GM18907 (cell line): ENCODE measurements at regions not wholly inside any gene's neighbourhood (a gene's known extent, or its start where the extent isn't known, plus 50 kb on each side); places are given as distances from the start of the nearest gene placed in this dataset.

Experiments used
- ATAC-seq: cut with Tn5 transposase; IDR thresholded peaks from one replicate; pipeline ENCODE4 v1.9.1; 2021; ENCODE audit warnings: mild to moderate bottlenecking, moderate library complexity; ENCODE audit not compliant: unreplicated experiment

DNA sequence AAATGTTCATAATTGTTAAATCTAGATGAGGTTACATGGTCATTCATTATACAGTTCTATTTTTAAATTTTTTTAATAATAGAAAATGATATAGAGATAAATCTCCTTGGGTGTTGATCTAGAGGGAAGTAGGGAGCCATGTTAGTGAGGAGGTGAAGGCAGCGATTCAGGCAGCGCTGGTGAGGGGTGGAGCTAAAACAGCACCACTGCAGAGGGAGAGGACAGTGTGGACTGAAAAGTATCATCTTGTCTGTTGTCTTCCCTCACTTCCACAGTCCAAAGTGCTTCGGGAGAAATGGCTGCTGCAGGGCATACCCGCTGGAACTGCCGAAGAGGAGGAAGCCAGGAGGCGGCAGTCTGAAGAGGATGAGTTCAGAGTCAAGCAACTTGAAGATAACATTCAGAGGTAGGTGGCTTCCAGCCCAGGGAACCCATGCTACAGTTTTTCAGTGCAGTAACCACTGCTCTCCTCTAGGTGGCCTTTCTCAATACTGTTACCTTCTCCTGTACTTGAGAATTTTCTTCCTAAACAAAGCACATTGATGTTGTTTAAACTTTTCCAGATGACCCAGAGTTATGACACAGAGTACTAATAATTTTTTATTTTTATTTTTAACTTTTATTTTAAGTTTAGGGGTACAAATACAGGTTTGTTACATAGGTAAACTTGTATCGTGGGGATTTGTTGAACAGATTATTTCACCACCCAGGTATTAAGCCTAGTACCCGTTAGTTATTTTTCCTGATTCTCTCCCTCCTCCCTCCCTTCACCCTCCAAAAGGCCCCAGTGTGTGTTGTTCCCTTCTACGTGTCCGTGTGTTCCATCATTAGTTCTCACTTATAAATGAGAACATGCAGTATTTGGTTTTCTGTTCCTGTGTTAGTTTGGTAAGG is 100.5 kb downstream of the PALM2AKAP2 start:
- ATAC-seq, result peak; percentile 57

DNA sequence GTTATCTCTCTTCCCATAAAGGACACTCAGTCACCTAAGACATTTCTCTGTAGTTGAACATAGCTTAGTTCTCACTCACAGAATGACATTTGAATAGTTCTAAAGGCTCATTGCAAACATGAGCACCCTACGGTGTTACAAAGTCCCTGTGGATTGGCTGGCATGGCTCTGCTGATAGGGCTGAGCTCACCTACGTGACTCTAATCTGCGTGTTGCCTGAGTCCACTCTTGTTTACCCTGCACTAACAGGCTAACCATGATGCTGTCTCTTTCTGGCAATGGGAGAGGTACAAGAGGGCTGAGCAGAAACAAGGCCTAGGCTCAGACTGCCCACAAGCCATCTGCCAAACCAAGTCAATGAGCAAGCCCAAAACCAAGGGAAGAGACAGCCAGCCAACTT is 103.6 kb downstream of the PALM2AKAP2 start:
- ATAC-seq, result no peak

DNA sequence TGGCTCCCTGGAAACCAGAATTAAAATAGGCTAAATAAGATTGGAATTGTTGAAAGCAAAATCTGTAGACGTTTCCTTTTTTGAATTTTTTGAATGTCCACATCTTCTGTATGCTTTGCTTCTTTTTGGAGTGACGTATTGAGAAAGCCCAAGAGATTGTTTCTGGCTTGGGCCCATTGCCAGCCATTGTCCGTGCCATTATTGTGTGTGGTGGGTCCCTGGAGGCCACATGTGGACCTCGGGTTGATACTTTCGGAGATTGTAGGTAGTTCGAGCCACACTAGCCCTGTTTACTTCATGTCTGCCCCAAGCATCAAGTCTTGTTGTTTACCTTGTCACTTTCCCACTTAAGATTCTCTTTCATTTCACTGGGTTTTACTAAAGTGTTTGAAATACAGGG is 106.0 kb downstream of the PALM2AKAP2 start:
- ATAC-seq, result no peak

GRCh38 chr9:109886617-109887016 is 106.6 kb downstream of the PALM2AKAP2 start:
- ATAC-seq, result peak; percentile 88

DNA sequence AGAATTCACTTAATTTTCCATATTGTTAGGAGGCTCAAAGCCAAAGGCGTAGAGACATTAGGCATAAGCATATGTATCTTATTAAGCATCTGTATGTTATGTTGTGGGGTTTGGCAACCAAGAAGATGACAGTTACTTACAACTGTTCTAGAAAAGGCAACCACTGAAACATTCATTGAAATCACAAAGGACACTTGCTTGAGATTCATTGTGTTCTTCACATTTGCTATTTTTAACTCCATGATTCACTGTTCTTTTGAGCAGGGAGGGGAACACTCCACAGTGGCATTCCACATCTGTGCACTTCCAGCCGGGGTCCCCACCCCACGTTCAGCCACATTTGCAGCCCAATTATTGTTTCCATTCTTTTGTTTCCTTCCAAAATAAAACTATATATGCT is 107.1 kb downstream of the PALM2AKAP2 start:
- peak; percentile 14 for ATAC-seq

DNA sequence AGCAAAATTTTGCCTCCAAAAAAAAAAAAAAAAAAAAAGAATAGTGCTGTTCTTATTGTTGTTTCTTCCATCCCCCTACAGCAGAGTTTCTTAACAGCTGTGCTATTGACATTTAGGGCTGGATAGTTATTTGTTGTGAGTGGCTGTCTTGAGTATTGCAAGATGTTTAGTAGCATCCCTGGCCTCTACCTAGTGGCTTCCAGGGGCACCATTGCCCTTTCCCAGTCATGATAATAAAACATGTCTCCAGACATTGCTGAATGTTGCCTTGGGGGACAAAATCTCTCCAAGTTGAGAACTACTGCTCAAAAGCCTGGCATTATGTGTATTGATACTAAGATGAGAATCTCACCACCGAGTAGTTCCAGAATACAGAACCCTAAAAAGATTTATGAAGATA is 108.7 kb downstream of the PALM2AKAP2 start:
- no peak for ATAC-seq

GRCh38 chr9:109889456-109889855 is 109.5 kb downstream of the PALM2AKAP2 start:
- no peak for ATAC-seq

- peak; percentile 48 for ATAC-seq
Observed at GRCh38 chr9:109893241-109893640, 113.2 kb downstream of the PALM2AKAP2 start.

GRCh38 chr9:109894473-109894872 is 114.5 kb downstream of the PALM2AKAP2 start:
- no peak for ATAC-seq

GRCh38 chr9:109894921-109895758 is 115.1 kb downstream of the PALM2AKAP2 start:
- ATAC-seq, result peak; percentile 69

- no peak for ATAC-seq
Observed at GRCh38 chr9:109901201-109901600, 121.2 kb downstream of the PALM2AKAP2 start.

DNA sequence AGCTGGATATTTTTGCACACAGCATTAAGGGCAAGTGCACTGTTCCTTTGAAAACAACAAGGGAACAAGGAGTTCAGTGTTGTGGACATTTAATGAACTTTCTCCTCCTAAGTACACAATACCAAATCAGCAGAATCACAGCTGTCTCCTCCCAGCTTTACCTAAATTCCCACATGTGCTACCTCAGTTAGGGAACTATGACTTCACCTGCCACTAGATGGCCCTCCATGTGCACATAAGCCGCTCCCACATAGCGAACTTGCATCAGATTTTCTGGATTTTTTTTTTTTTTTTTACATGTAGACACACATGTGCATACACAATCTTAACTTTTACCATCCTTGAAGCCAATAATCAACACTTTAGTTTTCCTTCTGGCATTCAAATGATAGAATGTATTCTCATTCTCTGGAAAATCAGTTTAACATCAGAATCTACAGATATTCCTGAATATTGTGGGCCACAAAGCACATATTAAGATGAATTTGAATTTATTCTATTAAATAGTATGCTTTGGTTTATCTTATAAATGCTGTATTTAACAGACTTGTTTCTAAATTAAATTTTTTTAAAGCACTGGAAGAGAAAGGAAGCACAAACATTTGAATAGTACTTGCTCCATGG is 123.6 kb downstream of the PALM2AKAP2 start:
- ATAC-seq, result peak; percentile 57

DNA sequence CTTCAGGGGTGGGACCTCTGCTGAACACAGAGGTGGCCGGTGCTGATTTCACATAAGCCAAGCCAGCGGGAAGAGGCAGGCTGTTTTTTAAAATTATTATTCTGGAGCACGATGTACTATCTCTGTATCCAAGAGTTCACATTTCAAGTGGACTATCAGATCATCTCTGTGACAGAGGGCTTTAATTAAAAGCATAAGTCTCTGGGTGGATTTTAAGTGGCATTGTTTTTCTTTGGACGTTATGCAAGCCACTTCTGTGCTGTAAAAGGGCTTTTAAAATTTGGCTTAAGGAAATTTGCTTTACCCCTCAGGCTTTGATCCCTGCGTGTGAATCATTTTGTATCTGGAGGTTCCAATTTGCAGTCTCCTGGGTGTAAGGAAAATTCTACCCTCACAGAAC is 124.7 kb downstream of the PALM2AKAP2 start:
- no peak for ATAC-seq

DNA sequence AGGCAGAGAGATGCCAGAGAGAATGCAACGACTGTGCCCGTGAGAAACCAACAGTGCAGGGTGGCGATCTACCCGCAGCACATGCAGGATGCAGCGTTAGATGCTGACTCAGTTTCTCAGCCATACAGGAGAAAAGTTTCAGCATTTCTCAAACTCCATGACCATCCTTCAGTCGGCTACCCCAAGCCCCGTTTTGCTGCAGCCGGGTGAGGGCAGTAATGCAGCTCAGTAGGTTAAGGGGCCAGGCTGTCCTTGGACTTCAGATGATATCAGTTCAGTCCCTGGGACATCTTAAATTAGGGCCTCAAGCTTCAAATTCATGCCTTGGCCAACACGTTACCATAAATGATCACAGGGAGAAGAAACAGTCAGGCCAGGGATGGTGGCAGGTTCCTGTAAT is 125.5 kb downstream of the PALM2AKAP2 start:
- no peak for ATAC-seq

- ATAC-seq, result no peak
Observed at GRCh38 chr9:109906766-109907382, 126.9 kb downstream of the PALM2AKAP2 start.

DNA sequence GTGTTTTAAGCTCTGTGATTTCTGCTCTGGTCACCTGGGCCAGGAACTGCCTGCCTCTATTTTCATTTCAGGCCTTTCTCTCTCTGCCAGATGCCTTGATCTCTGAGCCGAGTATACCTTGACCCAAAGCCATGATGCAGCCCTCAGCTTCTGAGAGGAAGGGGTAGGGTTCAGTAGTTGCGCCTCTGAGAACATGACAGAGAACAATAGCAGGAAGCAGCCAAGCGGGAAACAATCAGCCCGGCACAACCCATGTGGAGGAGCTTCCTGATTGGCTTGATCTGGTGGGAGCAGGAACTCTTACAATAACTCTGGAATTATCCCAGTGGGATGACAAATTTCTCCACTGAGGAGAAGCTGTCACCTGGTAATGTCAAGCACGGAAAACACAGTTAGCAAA is 127.4 kb downstream of the PALM2AKAP2 start:
- peak; percentile 66 for ATAC-seq

- ATAC-seq, result no peak
Observed at GRCh38 chr9:109907810-109908458, 127.9 kb downstream of the PALM2AKAP2 start.

DNA sequence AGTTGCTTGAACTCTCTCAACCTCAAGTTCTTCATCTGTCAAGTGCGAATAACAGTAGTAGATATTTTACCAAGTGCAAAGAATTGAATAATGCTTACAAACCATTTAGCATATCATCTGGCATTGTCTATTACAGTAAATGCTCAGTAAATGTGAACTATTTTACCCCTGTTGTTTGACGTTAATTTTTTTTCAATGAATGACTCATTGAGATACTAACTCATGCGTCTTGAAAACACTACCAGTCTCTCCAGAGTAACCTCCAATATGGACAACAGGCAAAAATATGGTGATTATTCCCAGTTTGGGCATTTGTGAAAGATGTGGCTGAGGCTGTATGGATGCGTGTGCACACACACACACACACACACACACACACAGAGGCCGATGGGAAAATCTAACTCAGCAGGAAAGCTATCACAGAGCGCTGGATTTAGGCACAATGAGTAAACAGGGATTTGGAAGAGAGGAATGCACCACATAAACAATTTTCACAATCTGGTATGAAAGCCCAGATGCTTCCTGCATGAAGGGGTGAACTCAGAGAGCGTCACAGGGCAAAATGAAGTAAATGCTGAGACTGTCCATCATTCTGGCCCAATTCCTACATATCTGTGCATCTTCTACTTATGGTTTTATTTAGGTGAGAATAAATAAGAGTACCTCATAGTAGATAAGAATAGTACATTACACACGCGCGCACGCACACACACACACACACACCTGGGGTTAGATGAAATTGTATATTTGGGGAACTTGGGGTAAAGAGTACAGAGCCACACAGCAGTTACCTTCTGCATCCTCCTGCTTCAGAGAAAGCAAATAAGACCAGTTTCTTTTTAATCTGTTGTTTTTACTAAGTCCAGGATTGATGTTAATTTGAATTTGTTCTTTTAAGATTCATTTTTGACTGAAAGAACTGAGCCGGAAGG is 128.7 kb downstream of the PALM2AKAP2 start:
- ATAC-seq, result no peak
